HG03432 (cell line): ENCODE measurements at regions not wholly inside any gene's neighbourhood (a gene's known extent, or its start where the extent isn't known, plus 50 kb on each side); places are given as distances from the start of the nearest gene placed in this dataset.
"Not testable (repeated sequence)": the region's sequence is repeated elsewhere in the genome, so short reads cannot be mapped to it uniquely, and the experiment has no call there.

Experiments used
- ATAC-seq: cut with Tn5 transposase; IDR thresholded peaks from one replicate; pipeline ENCODE4 v1.9.1; 2021; ENCODE audit warnings: mild to moderate bottlenecking, moderate library complexity; ENCODE audit not compliant: unreplicated experiment

DNA sequence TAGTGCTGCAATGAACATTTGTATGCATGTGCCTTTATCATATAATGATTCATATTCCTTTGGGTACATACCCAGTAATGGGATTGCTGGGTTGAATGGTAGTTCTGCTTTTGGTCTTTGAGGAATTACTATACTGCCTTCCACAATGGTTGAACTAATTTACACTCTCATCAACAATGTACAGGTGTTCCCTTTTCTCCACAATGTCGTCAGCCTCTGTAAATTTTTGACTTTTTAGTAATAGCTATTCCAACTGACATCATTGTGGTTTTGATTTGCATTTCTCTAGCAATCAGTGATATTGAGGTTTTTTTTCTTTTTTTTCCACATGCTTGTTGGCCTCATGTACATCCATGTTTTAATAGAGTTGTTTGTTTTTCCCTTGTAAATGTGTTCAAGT lies 2473.5 kb downstream of the PCDH9 start:
- no peak for ATAC-seq

GRCh38 chr13:64755961-64756360 lies 2474.2 kb downstream of the PCDH9 start:
- no peak for ATAC-seq

- ATAC-seq = no peak
These were observed 2476.7 kb downstream of the PCDH9 start for GRCh38 chr13:64753233-64754000.

- ATAC-seq = no peak
These were observed 2480.8 kb downstream of the PCDH9 start for GRCh38 chr13:64749301-64749700.

DNA sequence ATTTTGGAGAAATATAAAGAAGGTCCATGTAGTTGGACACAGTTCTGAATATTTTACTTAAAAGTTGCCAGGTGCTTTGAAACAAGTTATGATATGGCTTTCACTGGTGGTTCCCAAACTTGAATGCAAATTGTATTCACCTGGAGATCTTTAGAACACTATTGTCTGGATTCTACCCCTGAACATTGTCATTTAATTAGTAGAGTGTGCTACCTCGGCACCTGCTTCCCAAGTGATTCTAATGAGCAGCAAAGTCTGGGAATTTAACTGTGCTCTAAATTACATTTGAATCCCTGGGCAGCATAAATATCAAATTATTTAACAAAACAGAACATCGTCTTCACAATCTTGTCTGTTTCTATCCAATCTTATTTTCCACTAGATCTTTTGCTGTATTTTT lies 2483.3 kb downstream of the PCDH9 start:
- ATAC-seq = no peak

DNA sequence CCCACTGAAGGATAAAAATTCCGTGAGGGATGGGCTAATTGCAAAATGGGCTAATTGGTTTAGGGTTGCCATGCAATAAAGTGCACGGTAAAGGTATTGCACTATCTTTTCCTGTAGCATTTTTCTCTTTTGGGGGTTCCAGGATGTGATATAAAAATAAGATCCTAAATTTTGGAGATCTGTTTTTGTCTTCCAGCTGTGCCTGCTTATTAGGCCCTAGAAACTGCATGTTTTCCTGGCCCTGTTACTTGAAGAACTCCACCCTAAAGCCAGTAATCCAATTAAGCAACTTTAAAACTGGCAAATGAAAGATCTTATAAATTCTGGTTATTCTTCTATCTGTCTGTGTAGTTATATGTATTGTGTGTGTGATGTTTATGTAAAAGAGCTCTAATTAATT lies 2489.6 kb downstream of the PCDH9 start:
- no peak for ATAC-seq

DNA sequence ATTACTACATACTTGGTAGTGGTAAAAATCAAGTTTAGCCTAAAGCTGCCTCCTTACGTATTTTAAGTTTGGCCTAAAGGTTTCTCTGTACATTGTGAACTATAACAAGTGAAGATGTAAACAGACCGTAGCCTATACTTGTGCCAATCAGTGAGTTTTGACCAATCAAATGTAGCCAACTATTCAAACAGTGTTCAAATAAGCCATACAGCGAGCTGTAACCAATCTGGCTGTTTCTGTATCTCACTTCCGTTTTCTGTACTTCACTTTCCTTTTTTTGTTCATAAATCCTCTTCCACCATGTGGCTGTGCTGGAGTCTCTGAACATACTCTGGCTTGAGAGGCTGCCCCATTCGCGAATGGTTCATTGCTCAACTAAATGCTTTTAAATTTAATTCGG lies 2504.6 kb downstream of the PCDH9 start:
- no peak for ATAC-seq

GRCh38 chr13:64723724-64724123 lies 2506.4 kb downstream of the PCDH9 start:
- ATAC-seq = no peak

DNA sequence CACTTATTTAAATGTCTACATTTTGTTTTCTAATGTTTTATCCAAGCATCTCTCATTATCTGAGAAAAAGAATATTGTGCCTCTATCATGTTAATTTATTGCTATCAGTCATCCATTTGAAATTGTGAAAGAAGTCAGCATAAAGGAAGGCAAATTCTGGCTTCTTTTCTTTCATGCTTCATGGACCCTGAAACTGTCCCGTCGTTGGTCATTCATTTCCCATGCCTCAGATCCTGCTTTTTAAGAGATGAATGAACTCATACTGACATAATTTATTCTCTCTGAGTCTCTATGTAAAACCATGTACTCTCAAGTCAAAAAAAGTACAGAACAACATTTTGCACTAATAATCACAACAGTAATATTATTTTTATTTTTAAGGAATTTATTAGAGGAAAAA lies 2512.0 kb downstream of the PCDH9 start:
- ATAC-seq = no peak

- no peak for ATAC-seq
These were observed 2513.2 kb downstream of the PCDH9 start for GRCh38 chr13:64716936-64717335.

DNA sequence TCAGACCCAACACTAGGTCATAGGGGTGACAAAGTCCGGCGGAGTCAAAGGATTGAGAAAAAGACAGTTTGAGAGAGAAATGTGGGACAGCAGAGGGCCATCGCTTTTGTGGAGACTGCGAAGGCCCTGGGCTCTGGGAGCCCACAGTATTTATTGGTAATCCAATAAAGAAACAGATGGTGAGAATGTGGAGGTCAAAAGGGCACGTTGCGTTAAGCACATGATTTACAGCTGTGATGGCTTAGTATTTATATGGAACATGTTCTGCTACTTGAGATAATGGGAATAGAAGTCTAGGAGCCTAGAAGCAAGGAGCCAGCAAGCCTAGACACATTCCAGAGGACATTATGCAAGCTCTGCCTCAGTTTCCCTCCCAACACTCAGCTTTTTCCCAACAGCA lies 2521.1 kb downstream of the PCDH9 start:
- no peak for ATAC-seq

DNA sequence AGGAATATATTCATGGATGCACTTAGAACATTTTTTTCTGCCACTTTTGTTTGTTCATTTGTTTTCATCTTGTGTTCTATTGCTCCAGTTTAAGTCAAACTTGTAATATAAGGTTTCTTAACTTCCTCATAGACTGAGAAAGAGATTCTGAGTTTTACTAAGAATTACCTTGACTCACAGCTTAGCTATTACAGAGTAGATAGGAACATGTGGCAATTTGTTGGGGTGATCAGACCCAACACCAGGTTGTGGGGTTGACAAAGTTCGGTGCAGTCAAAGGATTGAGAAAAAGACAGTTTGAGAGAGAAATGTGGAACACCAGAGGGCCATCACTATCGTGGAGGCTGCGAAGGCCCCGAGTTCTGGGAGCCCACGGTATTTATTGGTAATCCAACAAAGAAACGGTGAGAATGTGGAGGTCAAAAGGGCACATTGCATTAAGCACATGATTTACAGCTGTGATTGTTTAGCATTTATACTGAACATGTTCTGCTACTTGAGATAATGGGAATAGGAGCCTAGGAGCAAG lies 2526.0 kb downstream of the PCDH9 start:
- ATAC-seq = no peak

- ATAC-seq = no peak
These were observed 2532.9 kb downstream of the PCDH9 start for GRCh38 chr13:64697226-64697625.

GRCh38 chr13:64688893-64689677 lies 2541.1 kb downstream of the PCDH9 start:
- no peak for ATAC-seq

DNA sequence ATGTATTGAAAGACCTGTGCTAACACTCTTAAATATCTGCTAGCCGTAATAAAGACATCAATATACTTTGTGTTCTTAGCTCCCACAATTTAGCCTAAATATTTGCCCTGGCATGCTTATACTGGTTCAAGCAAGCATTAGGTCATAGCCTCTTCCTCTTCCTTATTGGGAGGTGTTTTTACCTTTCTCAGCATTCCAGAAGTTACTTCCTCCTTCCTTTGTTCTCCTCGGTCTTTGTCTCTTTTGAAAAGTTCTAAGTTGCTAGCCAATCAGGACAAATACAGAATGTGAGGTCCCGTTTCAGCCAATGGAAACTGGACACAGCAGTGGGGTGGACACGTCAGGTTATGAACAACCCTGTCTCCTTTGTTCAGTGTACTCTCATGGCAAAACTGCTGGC lies 2543.6 kb downstream of the PCDH9 start:
- ATAC-seq = not testable (repeated sequence)

- ATAC-seq = no peak
These were observed 2545.3 kb downstream of the PCDH9 start for GRCh38 chr13:64684685-64685431.

DNA sequence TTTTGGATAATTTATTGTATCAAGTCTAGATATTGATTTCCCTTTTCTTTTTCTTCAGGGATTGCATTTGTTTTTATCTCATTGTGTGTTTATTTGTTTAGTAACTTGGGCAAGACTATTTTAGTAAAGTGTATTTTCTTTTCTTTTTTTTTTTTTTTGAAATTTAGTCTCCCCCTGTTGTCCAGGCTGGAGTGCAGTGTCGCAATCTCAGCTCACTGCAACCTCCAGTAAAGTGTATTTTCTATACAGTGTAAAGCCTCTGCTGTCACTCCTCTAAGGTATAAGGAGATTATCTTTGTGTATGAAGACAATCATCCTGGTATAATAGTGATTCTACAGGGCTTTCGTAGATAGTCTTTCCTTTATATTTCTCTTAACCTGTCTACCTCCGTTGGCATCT lies 2546.0 kb downstream of the PCDH9 start:
- ATAC-seq = no peak

- ATAC-seq = no peak
These were observed 2549.4 kb downstream of the PCDH9 start for GRCh38 chr13:64680739-64681138.

GRCh38 chr13:64675255-64675892 lies 2554.8 kb downstream of the PCDH9 start:
- no peak for ATAC-seq

GRCh38 chr13:64674126-64674525 lies 2556.0 kb downstream of the PCDH9 start:
- ATAC-seq = no peak

GRCh38 chr13:64672751-64673150 lies 2557.4 kb downstream of the PCDH9 start:
- no peak for ATAC-seq
